NT2/D1 (cell line): ENCODE measurements at regions not wholly inside any gene's neighbourhood (a gene's known extent, or its start where the extent isn't known, plus 50 kb on each side); places are given as distances from the start of the nearest gene placed in this dataset.

ENCODE experiments used
- DNase-seq: peaks from one replicate; pipeline ENCODE4 v3.0.0-alpha.2; 2011; ENCODE audit warnings: low read depth, low spot score
- H3K27me3 ChIP-seq: 2 replicates; pipeline ENCODE4 v1.6.0; 2011; ENCODE audit warnings: mild to moderate bottlenecking; ENCODE audit not compliant: insufficient read length, insufficient read depth
- H3K36me3 ChIP-seq: 2 replicates; pipeline ENCODE4 v1.6.1; 2011; ENCODE audit warnings: mild to moderate bottlenecking, low read length, mixed read lengths; ENCODE audit not compliant: insufficient read depth, insufficient read length
- H3K4me1 ChIP-seq: 2 replicates; pipeline ENCODE4 v1.5.1; 2011; ENCODE audit not compliant: insufficient read depth, insufficient read length
- H3K4me3 ChIP-seq: 2 replicates; pipeline ENCODE4 v1.5.1; 2011; ENCODE audit warnings: low read depth; ENCODE audit not compliant: insufficient read length
- H3K9ac ChIP-seq: 2 replicates; pipeline ENCODE4 v1.6.0; 2011; ENCODE audit warnings: low read depth; ENCODE audit not compliant: insufficient read length
- H3K9me3 ChIP-seq: 2 replicates; pipeline ENCODE4 v1.5.1; 2011; ENCODE audit warnings: mild to moderate bottlenecking, low read length; ENCODE audit not compliant: insufficient read depth
- SUZ12 ChIP-seq: IDR thresholded peaks from 2 replicates; pipeline ENCODE4 v1.6.1; 2011; ENCODE audit not compliant: insufficient read length, insufficient read depth; ENCODE audit errors: extremely low read depth
- YY1 ChIP-seq: IDR thresholded peaks from 2 replicates; pipeline ENCODE4 v1.6.1; 2011; ENCODE audit not compliant: insufficient read length, insufficient read depth
- ZNF274 ChIP-seq: IDR thresholded peaks from 2 replicates; pipeline ENCODE4 v1.6.1; 2011; ENCODE audit warnings: mild to moderate bottlenecking, low read depth, low read length

DNA sequence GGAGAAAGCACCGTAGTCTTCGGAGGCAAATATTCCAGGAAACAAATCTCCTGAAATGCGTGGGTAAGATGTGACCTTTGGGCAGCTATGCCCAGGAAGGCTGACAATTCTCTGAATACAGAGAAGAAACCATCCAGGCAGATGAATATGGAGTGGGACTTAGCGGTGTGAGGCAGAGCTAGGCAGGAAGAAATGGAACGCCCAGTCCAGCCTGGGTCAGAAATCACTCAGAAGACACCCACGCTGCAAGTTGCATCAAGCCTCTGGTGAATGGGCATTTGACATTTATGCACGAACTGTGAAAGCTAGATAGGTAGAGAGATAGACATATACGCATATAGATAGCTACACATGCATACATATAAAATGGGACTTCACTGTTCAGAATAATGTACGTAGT, 498.5 kb downstream of the QKI start:
- TF ChIP-seq ZNF274: no peak

DNA sequence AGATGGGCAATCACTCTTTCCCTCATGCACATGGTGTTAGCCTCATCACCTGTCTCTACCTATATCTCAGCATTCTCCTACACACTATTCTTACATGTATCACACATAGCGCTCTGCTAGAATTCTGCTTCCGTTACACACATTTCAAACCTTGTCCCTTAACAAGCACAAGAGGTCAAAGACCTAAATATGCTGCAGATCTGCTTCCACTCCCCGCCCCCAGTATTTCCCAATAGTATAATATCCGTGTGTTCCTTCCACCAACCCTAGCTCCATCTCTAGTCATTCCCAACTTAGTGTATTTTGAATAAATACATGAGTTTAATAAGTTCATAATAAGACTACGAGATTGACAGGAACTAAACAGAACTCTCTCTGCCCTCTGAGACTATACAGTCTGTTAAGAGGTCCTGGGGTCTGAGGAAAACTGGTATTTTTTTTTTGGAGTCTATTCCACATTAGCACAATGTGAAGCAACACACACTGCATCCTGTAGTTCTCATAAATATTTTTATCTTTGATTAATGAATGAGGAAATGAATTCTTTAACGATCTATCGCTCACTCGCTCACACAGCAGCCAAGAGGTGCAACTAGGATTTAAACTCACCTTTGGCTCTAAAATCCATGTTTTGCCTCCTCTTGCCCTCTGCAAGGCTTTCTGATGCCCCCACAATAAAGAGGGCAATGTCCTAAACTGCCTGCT, 491.6 kb downstream of the QKI start:
- no peaks in the 10 kb centered on the region for H3K36me3 ChIP-seq
- H3K4me3 ChIP-seq: no peak overlapping the region
- TF ChIP-seq SUZ12: no peak
- TF ChIP-seq YY1: no peak
- no peak for TF ChIP-seq ZNF274
- H3K27me3 ChIP-seq: no peaks in the 10 kb centered on the region
- no peaks in the 10 kb centered on the region for H3K9me3 ChIP-seq
- no peak overlapping the region for H3K9ac ChIP-seq
- H3K4me1 ChIP-seq: no peaks in the 10 kb centered on the region
- DNase-seq: no peak

More for the DNA sequence above, 498.5 kb downstream of the QKI start:
- no peak overlapping the region for H3K4me3 ChIP-seq
- no peak overlapping the region for H3K9ac ChIP-seq
- H3K4me1 ChIP-seq: no peaks in the 10 kb centered on the region
- DNase-seq: no peak
- no peaks in the 10 kb centered on the region for H3K9me3 ChIP-seq
- no peaks in the 10 kb centered on the region for H3K36me3 ChIP-seq
- H3K27me3 ChIP-seq: no peaks in the 10 kb centered on the region

- Histone ChIP-seq H3K9me3 (no peaks in the 10 kb centered on the region), H3K4me1 (no peaks in the 10 kb centered on the region), H3K36me3 (no peaks in the 10 kb centered on the region), H3K4me3 (no peak overlapping the region), H3K27me3 (no peaks in the 10 kb centered on the region), H3K9ac (no peak overlapping the region)
- DNase-seq: no peak
- no peak for TF ChIP-seq ZNF274
- no peak for TF ChIP-seq SUZ12
- no peak for TF ChIP-seq YY1
These were observed 489.7 kb downstream of the QKI start for GRCh38 chr6:163904186-163904585.

GRCh38 chr6:163903541-163903940, 489.0 kb downstream of the QKI start:
- Histone ChIP-seq H3K27me3 (no peaks in the 10 kb centered on the region), H3K4me1 (no peaks in the 10 kb centered on the region), H3K4me3 (no peak overlapping the region), H3K36me3 (no peaks in the 10 kb centered on the region), H3K9ac (no peak overlapping the region), H3K9me3 (no peaks in the 10 kb centered on the region)
- DNase-seq: no peak
- no peak for TF ChIP-seq ZNF274
- TF ChIP-seq SUZ12: no peak
- no peak for TF ChIP-seq YY1

GRCh38 chr6:163902993-163903392, 488.5 kb downstream of the QKI start:
- Histone ChIP-seq H3K36me3 (no peaks in the 10 kb centered on the region), H3K4me3 (no peak overlapping the region), H3K27me3 (no peaks in the 10 kb centered on the region), H3K9ac (no peak overlapping the region), H3K9me3 (0 out of 2 replicates have a peak, but pooled peaks cover under 1% of the 10 kb centered on the region), H3K4me1 (no peaks in the 10 kb centered on the region)
- no peak for TF ChIP-seq YY1
- no peak for TF ChIP-seq ZNF274
- TF ChIP-seq SUZ12: no peak
- no peak for DNase-seq

DNA sequence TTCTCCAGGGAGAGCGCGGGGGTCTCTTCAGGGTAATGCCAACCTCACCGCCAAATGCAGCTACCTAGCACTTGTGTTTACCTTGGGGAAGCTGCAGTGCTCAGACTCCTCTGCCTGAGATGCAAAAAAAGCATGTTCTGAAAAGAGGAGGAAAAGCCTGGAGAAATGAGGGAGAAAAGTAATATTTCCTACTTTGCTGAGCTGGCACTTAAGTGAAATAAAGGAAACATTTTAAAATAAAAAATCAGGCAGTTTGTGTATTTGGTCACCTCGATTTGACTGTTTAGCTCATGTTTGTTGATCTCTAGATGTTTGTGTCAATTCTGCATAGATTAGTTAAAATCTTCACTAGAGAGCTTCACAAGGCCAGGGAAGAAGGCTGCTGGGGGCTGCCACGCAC, 487.2 kb downstream of the QKI start:
- no peak overlapping the region for H3K9ac ChIP-seq
- H3K9me3 ChIP-seq: peaks cover 5% of the 10 kb centered on the region; the same call in 1 of the 2 replicates
- H3K27me3 ChIP-seq: no peaks in the 10 kb centered on the region
- TF ChIP-seq SUZ12 (no peak), ZNF274 (no peak), YY1 (no peak)
- no peaks in the 10 kb centered on the region for H3K36me3 ChIP-seq
- no peak overlapping the region for H3K4me3 ChIP-seq
- no peaks in the 10 kb centered on the region for H3K4me1 ChIP-seq
- no peak for DNase-seq

GRCh38 chr6:163900570-163900969, 486.1 kb downstream of the QKI start:
- no peak overlapping the region for H3K9ac ChIP-seq
- no peak for DNase-seq
- H3K4me3 ChIP-seq: no peak overlapping the region
- no peaks in the 10 kb centered on the region for H3K36me3 ChIP-seq
- H3K27me3 ChIP-seq: no peaks in the 10 kb centered on the region
- peaks cover 9% of the 10 kb centered on the region; the same call in 1 of the 2 replicates for H3K9me3 ChIP-seq
- no peak for TF ChIP-seq SUZ12
- no peak for TF ChIP-seq YY1
- TF ChIP-seq ZNF274: no peak
- H3K4me1 ChIP-seq: no peaks in the 10 kb centered on the region

- Histone ChIP-seq H3K9ac (no peak overlapping the region), H3K36me3 (no peaks in the 10 kb centered on the region), H3K9me3 (peaks cover 9% of the 10 kb centered on the region; the same call in 1 of the 2 replicates), H3K27me3 (no peaks in the 10 kb centered on the region), H3K4me3 (no peak overlapping the region), H3K4me1 (no peaks in the 10 kb centered on the region)
- TF ChIP-seq ZNF274 (no peak), SUZ12 (no peak), YY1 (no peak)
- DNase-seq: no peak
These were observed 483.2 kb downstream of the QKI start for GRCh38 chr6:163897669-163898068.
